ENCODE measurements at regions not wholly inside any gene's neighbourhood (a gene's known extent, or its start where the extent isn't known, plus 50 kb on each side); places are given as distances from the start of the nearest gene placed in this dataset.
"Not testable (repeated sequence)": the region's sequence is repeated elsewhere in the genome, so short reads cannot be mapped to it uniquely, and the experiment has no call there.

DNA sequence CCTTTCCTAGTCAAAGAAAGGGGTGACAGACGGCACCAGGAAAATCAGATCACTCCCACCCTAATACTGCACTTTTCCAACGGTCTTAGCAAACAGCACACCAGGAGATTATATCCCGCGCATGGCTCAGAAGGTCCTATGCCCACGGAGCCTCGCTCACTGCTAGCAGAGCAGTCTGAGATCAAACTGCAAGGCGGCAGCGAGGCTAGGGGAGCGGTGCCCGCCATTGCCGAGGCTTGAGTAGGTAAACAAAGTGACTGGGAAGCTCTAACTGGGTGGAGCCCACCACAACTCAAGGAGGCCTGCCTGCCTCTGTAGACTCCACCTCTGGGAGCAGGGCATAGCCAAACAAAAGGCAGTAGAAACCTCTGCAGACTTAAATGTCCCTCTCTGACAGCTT, 233.9 kb downstream of the DPY19L2 start:
- H3K27me3 ChIP-seq (ENCODE audit: low read depth); DNase-seq (ENCODE audit: low spot score in 2 of 2); in situ Hi-C loops (cut with MboI; ENCODE audit: low sequenced_read_pairs); H3K4me1 ChIP-seq; H3K9me3 ChIP-seq; H3K4me3 ChIP-seq; H3K36me3 ChIP-seq (replicated peaks): not testable (repeated sequence)

DNA sequence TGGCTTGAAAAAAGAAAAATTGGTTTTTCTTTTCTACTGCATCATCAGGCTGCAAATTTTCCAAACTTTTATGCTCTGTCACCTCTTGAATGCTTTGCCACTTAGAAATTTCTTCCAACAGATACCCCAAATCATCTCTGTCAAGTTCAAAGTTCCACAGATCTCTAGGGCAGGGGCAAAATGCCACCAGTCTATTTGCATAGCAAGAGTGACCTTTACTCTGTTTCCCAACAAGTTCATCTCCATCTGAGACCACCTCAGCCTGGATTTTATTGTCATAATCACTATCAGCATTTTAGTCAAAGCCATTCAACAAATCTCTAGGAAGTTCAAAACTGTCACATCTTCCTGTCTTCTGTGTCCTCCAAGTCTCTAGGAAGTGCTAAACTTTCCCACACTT, 240.3 kb downstream of the DPY19L2 start:
- H3K27me3 ChIP-seq (ENCODE audit: low read depth); DNase-seq (ENCODE audit: low spot score in 2 of 2); H3K36me3 ChIP-seq (replicated peaks); H3K4me1 ChIP-seq; H3K9me3 ChIP-seq; in situ Hi-C loops (cut with MboI; ENCODE audit: low sequenced_read_pairs); H3K4me3 ChIP-seq: not testable (repeated sequence)

DNA sequence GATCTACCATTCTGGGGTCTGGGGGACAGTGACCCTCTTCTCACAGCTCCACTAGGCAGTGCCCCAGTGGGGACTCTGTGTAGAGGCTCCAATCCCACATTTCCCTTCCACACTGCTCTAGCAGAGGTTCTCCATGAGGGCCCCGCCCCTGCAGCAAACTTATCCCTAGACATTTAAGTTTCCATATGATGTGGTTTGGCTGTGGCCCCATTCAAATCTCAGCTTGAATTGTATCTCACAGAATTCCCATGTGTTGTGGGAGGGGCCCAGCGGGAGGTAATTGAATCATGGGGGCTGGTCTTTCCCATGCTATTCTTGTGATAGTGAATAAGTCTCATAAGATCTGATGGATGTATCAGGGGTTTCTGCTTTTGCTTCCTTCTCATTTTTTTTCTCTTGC, 241.3 kb downstream of the DPY19L2 start:
- in situ Hi-C loops (cut with MboI; ENCODE audit: low sequenced_read_pairs); H3K36me3 ChIP-seq (replicated peaks); H3K4me3 ChIP-seq; H3K9me3 ChIP-seq; DNase-seq (ENCODE audit: low spot score in 2 of 2); H3K4me1 ChIP-seq; H3K27me3 ChIP-seq (ENCODE audit: low read depth): not testable (repeated sequence)

DNA sequence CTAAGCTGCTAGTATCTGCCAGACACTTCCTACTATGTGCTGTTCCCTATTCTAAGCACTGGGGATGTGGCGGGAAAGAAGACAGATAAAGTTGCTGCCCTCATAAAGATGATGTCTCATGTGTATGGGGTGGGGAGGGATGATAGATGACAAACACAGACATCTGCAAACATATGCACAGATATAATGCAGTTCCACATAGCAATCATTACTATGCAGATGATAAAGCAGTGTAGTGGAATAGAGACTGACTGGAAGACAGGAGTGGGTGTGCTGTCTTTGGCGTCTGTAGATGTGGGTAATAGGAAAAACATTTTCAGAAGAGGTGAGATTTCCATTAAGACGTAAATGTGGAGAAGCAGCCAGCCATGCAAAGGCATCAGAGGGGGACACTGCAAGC, 243.6 kb downstream of the DPY19L2 start:
- Histone ChIP-seq H3K4me3 (no peak overlapping the region), H3K36me3 (replicated peaks) (no peaks in the 10 kb centered on the region), H3K4me1 (no peaks in the 10 kb centered on the region), H3K27me3 (ENCODE audit: low read depth) (no peaks in the 10 kb centered on the region), H3K9me3 (no peaks in the 10 kb centered on the region)
- DNase-seq (ENCODE audit: low spot score in 2 of 2): no peak
- in situ Hi-C loops (cut with MboI; ENCODE audit: low sequenced_read_pairs): loop anchor here (25.0 kb wide), 1 partner anchor 388 kb away; no protein-coding TSS in a partner anchor

DNA sequence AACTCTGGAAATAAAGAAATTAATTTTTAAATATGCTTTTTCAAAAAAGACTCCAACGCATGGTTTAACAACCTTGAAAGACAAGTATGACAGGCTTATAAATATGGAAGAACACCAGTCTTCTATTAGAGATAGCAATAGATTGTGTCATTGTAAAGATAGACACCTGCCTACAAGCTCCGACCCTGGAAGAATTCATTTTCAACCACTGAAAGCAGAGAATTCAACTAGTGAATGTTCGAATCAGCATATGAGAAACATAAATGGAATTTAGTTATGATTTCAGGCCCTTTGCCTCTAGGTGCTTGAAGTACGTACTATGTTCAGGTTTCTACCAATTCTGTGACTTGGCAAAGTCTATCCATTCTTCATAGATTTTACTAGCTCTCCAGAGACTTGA, 244.5 kb downstream of the DPY19L2 start:
- H3K27me3 ChIP-seq (ENCODE audit: low read depth): no peaks in the 10 kb centered on the region
- in situ Hi-C loops (cut with MboI; ENCODE audit: low sequenced_read_pairs): loop anchor here (25.0 kb wide), 1 partner anchor 388 kb away; no protein-coding TSS in a partner anchor
- no peaks in the 10 kb centered on the region for H3K36me3 ChIP-seq (replicated peaks)
- H3K9me3 ChIP-seq: no peaks in the 10 kb centered on the region
- no peak for DNase-seq (ENCODE audit: low spot score in 2 of 2)
- no peaks in the 10 kb centered on the region for H3K4me1 ChIP-seq
- no peak overlapping the region for H3K4me3 ChIP-seq

GRCh38 chr12:63420206-63420644, 248.1 kb downstream of the DPY19L2 start:
- Histone ChIP-seq H3K4me1 (no peaks in the 10 kb centered on the region), H3K9me3 (no peaks in the 10 kb centered on the region), H3K27me3 (ENCODE audit: low read depth) (no peaks in the 10 kb centered on the region; the same call in 1 of the 2 replicates), H3K36me3 (replicated peaks) (no peaks in the 10 kb centered on the region), H3K4me3 (no peak overlapping the region)
- peak; percentile 67 to 83 for DNase-seq (ENCODE audit: low spot score in 2 of 2)
- in situ Hi-C loops (cut with MboI; ENCODE audit: low sequenced_read_pairs): loop anchor here (25.0 kb wide), 1 partner anchor 392 kb away; no protein-coding TSS in a partner anchor

DNA sequence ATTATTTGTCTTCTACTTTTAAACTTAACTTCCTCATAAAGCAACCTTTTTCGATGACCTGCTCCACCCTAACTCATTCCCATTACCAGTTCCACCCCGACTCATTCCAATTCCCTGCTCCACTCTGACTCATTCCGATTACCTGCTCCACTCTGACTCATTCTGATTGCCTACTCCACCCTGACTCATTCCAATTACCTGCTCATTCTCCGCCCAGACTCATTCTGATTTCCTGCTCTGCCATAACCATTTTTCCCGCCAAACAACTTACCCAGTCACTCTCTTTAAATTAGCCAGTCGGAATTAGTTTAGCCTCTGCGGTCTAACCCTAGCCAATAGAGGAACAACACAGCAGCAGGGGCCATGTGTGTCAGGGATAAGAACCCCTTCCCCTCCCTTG, 249.1 kb downstream of the DPY19L2 start:
- H3K9me3 ChIP-seq: no peaks in the 10 kb centered on the region
- H3K4me1 ChIP-seq: no peaks in the 10 kb centered on the region
- no peaks in the 10 kb centered on the region; the same call in 1 of the 2 replicates for H3K27me3 ChIP-seq (ENCODE audit: low read depth)
- no peak overlapping the region for H3K4me3 ChIP-seq
- no peaks in the 10 kb centered on the region for H3K36me3 ChIP-seq (replicated peaks)
- in situ Hi-C loops (cut with MboI; ENCODE audit: low sequenced_read_pairs): loop anchor here (25.0 kb wide), 1 partner anchor 393 kb away; no protein-coding TSS in a partner anchor
- DNase-seq (ENCODE audit: low spot score in 2 of 2): no peak

GRCh38 chr12:63416788-63417187, 251.5 kb downstream of the DPY19L2 start:
- no peaks in the 10 kb centered on the region for H3K36me3 ChIP-seq (replicated peaks)
- H3K4me1 ChIP-seq: no peaks in the 10 kb centered on the region
- no peaks in the 10 kb centered on the region; the same call in 1 of the 2 replicates for H3K27me3 ChIP-seq (ENCODE audit: low read depth)
- in situ Hi-C loops (cut with MboI; ENCODE audit: low sequenced_read_pairs): loop anchor here (25.0 kb wide), 1 partner anchor 396 kb away; no protein-coding TSS in a partner anchor
- DNase-seq (ENCODE audit: low spot score in 2 of 2): no peak
- no peak overlapping the region for H3K4me3 ChIP-seq
- H3K9me3 ChIP-seq: no peaks in the 10 kb centered on the region

- Histone ChIP-seq H3K4me1 (no peaks in the 10 kb centered on the region), H3K4me3 (no peak overlapping the region), H3K27me3 (ENCODE audit: low read depth) (no peaks in the 10 kb centered on the region; the same call in 1 of the 2 replicates), H3K9me3 (no peaks in the 10 kb centered on the region), H3K36me3 (replicated peaks) (no peaks in the 10 kb centered on the region)
- DNase-seq (ENCODE audit: low spot score in 2 of 2): no peak
- in situ Hi-C loops (cut with MboI; ENCODE audit: low sequenced_read_pairs): loop anchor here (25.0 kb wide), 1 partner anchor 397 kb away; no protein-coding TSS in a partner anchor
These were observed 252.9 kb downstream of the DPY19L2 start for GRCh38 chr12:63415357-63415756.

- no peaks in the 10 kb centered on the region for H3K4me1 ChIP-seq
- no peak overlapping the region for H3K4me3 ChIP-seq
- no peaks in the 10 kb centered on the region for H3K36me3 ChIP-seq (replicated peaks)
- in situ Hi-C loops (cut with MboI; ENCODE audit: low sequenced_read_pairs): loop anchor here (25.0 kb wide), 1 partner anchor 402 kb away; no protein-coding TSS in a partner anchor
- H3K9me3 ChIP-seq: no peaks in the 10 kb centered on the region
- DNase-seq (ENCODE audit: low spot score in 2 of 2): no peak
- no peaks in the 10 kb centered on the region for H3K27me3 ChIP-seq (ENCODE audit: low read depth)
These were observed 258.1 kb downstream of the DPY19L2 start for GRCh38 chr12:63410197-63410596.

- H3K4me1 ChIP-seq: no peaks in the 10 kb centered on the region
- H3K36me3 ChIP-seq (replicated peaks): no peaks in the 10 kb centered on the region
- H3K4me3 ChIP-seq: no peak overlapping the region
- in situ Hi-C loops (cut with MboI; ENCODE audit: low sequenced_read_pairs): loop anchor here (25.0 kb wide), 1 partner anchor 406 kb away; no protein-coding TSS in a partner anchor
- H3K9me3 ChIP-seq: no peaks in the 10 kb centered on the region
- H3K27me3 ChIP-seq (ENCODE audit: low read depth): no peaks in the 10 kb centered on the region
- DNase-seq (ENCODE audit: low spot score in 2 of 2): no peak
These were observed 255.8 kb upstream of the AVPR1A start for GRCh38 chr12:63406781-63407180.

DNA sequence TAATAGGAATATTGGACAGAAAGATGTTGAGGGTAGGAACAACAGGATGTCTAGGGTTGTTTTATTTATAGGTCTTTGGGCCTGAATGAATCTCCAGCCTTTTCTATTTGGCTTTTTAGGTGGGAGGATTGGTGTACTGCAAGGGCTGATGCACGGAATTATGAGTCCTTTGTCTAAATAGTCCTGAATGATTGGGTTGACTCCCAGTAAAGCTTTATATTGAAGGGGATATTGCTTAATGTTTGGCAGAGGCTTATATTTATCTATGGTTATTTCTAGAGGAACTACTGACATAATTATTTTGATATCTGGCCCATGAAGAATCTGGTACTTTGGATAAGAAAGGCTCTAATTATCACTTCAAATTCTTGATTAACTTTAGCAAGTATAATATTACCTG, 253.6 kb upstream of the AVPR1A start:
- no peak for DNase-seq (ENCODE audit: low spot score in 2 of 2)
- Histone ChIP-seq H3K9me3 (no peaks in the 10 kb centered on the region), H3K27me3 (ENCODE audit: low read depth) (no peaks in the 10 kb centered on the region), H3K4me1 (no peaks in the 10 kb centered on the region), H3K4me3 (no peak overlapping the region), H3K36me3 (replicated peaks) (no peaks in the 10 kb centered on the region)
- in situ Hi-C loops (cut with MboI; ENCODE audit: low sequenced_read_pairs): loop anchor here (25.0 kb wide), 1 partner anchor 408 kb away; no protein-coding TSS in a partner anchor

DNA sequence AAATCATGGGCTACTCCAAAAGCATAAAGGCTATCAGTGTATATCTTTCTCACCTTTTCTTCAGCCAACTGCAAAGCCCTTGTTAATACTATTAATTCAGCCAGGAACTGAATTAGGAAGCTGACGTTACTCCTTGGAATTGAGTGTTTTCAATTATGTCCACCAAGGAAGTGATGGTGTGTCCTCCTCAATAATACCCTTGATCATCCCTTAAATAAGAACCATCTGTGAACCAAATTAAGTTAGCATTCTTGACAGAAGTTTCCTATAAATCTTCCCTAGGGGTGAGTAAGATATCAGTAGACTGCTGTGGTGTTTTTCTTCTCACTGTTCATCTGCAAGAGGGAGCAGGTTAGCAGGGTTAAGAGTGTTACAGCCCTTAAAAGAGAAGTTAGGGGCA, 252.3 kb upstream of the AVPR1A start:
- Histone ChIP-seq H3K4me1 (no peaks in the 10 kb centered on the region), H3K36me3 (replicated peaks) (no peaks in the 10 kb centered on the region), H3K27me3 (ENCODE audit: low read depth) (no peaks in the 10 kb centered on the region), H3K4me3 (no peak overlapping the region), H3K9me3 (no peaks in the 10 kb centered on the region)
- in situ Hi-C loops (cut with MboI; ENCODE audit: low sequenced_read_pairs): loop anchor here (25.0 kb wide), 1 partner anchor 409 kb away; no protein-coding TSS in a partner anchor
- no peak for DNase-seq (ENCODE audit: low spot score in 2 of 2)

- Histone ChIP-seq H3K4me1 (no peaks in the 10 kb centered on the region), H3K4me3 (no peak overlapping the region), H3K9me3 (no peaks in the 10 kb centered on the region), H3K27me3 (ENCODE audit: low read depth) (no peaks in the 10 kb centered on the region), H3K36me3 (replicated peaks) (no peaks in the 10 kb centered on the region)
- in situ Hi-C loops (cut with MboI; ENCODE audit: low sequenced_read_pairs): loop anchor here (25.0 kb wide), 1 partner anchor 412 kb away; no protein-coding TSS in a partner anchor
- no peak for DNase-seq (ENCODE audit: low spot score in 2 of 2)
These were observed 249.7 kb upstream of the AVPR1A start for GRCh38 chr12:63400718-63401117.

All from HAP-1 (cell line).